22Rv1 (cell line): ENCODE measurements at regions not wholly inside any gene's neighbourhood (a gene's known extent, or its start where the extent isn't known, plus 50 kb on each side); places are given as distances from the start of the nearest gene placed in this dataset.

Source experiments
- ZFX ChIP-seq: fragments of 450-650 bp; IDR thresholded peaks from 2 replicates; pipeline ENCODE4 v1.6.1; 2017; ENCODE audit warnings: antibody characterized with exemption, borderline replicate concordance
- TF ChIP-seq, protein P1 (sequence below): fragments of 450-650 bp; IDR thresholded peaks from 2 replicates; pipeline ENCODE4 v1.5.1; 2017; ENCODE audit warnings: mild to moderate bottlenecking

DNA sequence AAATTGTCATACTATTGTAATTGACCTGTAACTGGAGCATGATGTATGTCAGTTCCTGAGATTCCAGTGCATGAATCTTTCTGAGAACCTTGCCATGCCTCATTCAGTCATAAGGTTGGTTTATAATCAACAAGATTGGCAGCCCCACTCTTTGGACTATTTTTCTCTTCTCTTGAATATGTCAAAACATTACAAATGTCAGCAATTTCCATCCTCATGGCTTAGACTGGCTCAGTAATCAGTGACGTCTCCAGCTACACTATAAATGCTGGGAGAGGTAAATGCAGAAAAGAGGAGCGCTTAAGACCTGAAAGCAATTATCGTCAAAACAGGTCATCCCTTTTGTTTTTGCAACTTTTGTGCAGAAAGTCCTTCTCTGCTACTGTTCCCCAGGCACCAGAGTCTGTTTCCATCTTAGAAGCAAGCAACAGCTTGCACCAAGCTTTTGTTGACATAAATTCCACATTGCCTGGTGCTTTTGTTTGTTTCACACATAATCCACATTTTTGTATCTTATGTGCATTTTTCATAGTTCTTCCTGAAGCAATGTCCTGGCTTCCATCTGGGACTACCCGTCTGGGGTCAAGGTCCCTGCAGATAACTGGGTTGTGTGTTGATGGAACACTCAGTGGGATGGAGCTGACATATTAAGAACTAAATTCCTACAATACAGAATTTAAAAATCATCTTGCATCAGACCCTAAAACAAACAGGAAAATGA, 149.8 kb downstream of the OSR1 start:
- TF ChIP-seq, protein P1, sequence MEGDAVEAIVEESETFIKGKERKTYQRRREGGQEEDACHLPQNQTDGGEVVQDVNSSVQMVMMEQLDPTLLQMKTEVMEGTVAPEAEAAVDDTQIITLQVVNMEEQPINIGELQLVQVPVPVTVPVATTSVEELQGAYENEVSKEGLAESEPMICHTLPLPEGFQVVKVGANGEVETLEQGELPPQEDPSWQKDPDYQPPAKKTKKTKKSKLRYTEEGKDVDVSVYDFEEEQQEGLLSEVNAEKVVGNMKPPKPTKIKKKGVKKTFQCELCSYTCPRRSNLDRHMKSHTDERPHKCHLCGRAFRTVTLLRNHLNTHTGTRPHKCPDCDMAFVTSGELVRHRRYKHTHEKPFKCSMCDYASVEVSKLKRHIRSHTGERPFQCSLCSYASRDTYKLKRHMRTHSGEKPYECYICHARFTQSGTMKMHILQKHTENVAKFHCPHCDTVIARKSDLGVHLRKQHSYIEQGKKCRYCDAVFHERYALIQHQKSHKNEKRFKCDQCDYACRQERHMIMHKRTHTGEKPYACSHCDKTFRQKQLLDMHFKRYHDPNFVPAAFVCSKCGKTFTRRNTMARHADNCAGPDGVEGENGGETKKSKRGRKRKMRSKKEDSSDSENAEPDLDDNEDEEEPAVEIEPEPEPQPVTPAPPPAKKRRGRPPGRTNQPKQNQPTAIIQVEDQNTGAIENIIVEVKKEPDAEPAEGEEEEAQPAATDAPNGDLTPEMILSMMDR = no peak
- no peak for TF ChIP-seq ZFX
